ENCODE measurements at regions not wholly inside any gene's neighbourhood (a gene's known extent, or its start where the extent isn't known, plus 50 kb on each side); places are given as distances from the start of the nearest gene placed in this dataset.

GRCh38 chr5:159566832-159567231 lies 236.5 kb upstream of the IL12B start:
- no peak for TF ChIP-seq CTCF (IDR thresholded peaks at IDR 0.05; ENCODE audit: low read depth, low read length)
- TF ChIP-seq MYC (IDR thresholded peaks at IDR 0.05; ENCODE audit: low read depth, low read length): no peak
- no peak for TF ChIP-seq MAX (IDR thresholded peaks at IDR 0.05; ENCODE audit: low read depth, low read length)
- TF ChIP-seq POLR2A (IDR thresholded peaks at IDR 0.05; ENCODE audit: extremely low read depth, insufficient read length): no peak
- no peak for DNase-seq (ENCODE audit: low read depth)
- H3K4me3 ChIP-seq (ENCODE audit: low read depth, low read length): no peak overlapping the region

GRCh38 chr5:159567461-159567860 lies 237.2 kb upstream of the IL12B start:
- H3K4me3 ChIP-seq (ENCODE audit: low read depth, low read length): no peak overlapping the region
- no peak for TF ChIP-seq MAX (IDR thresholded peaks at IDR 0.05; ENCODE audit: low read depth, low read length)
- no peak for TF ChIP-seq POLR2A (IDR thresholded peaks at IDR 0.05; ENCODE audit: extremely low read depth, insufficient read length)
- no peak for TF ChIP-seq CTCF (IDR thresholded peaks at IDR 0.05; ENCODE audit: low read depth, low read length)
- no peak for TF ChIP-seq MYC (IDR thresholded peaks at IDR 0.05; ENCODE audit: low read depth, low read length)
- no peak for DNase-seq (ENCODE audit: low read depth)

GRCh38 chr5:159571501-159572244 lies 241.4 kb upstream of the IL12B start:
- H3K4me3 ChIP-seq (ENCODE audit: low read depth, low read length): no peak overlapping the region
- no peak for TF ChIP-seq POLR2A (IDR thresholded peaks at IDR 0.05; ENCODE audit: extremely low read depth, insufficient read length)
- no peak for TF ChIP-seq CTCF (IDR thresholded peaks at IDR 0.05; ENCODE audit: low read depth, low read length)
- DNase-seq (ENCODE audit: low read depth): no peak

GRCh38 chr5:159576902-159577301 lies 246.6 kb upstream of the IL12B start:
- TF ChIP-seq MYC (IDR thresholded peaks at IDR 0.05; ENCODE audit: low read depth, low read length) (no peak), CTCF (IDR thresholded peaks at IDR 0.05; ENCODE audit: low read depth, low read length) (no peak), POLR2A (IDR thresholded peaks at IDR 0.05; ENCODE audit: extremely low read depth, insufficient read length) (no peak), MAX (IDR thresholded peaks at IDR 0.05; ENCODE audit: low read depth, low read length) (no peak)
- DNase-seq (ENCODE audit: low read depth): peak; percentile 2
- no peak overlapping the region for H3K4me3 ChIP-seq (ENCODE audit: low read depth, low read length)

- no peak overlapping the region for H3K4me3 ChIP-seq (ENCODE audit: low read depth, low read length)
- TF ChIP-seq MAX (IDR thresholded peaks at IDR 0.05; ENCODE audit: low read depth, low read length) (no peak), POLR2A (IDR thresholded peaks at IDR 0.05; ENCODE audit: extremely low read depth, insufficient read length) (no peak), CTCF (IDR thresholded peaks at IDR 0.05; ENCODE audit: low read depth, low read length) (no peak), MYC (IDR thresholded peaks at IDR 0.05; ENCODE audit: low read depth, low read length) (no peak)
- DNase-seq (ENCODE audit: low read depth): peak; percentile 4
Measured at GRCh38 chr5:159581502-159582249, 251.4 kb upstream of the IL12B start.
